SK-N-SH (cell line): ENCODE measurements at regions not wholly inside any gene's neighbourhood (a gene's known extent, or its start where the extent isn't known, plus 50 kb on each side); places are given as distances from the start of the nearest gene placed in this dataset.

Source experiments
- CTCF ChIA-PET: fragments of 300-600, 350-600 bp; formaldehyde crosslinking; extraction: SDS; loops from one replicate; lab custom pipeline; 2021; lab: Yijun Ruan, JAX
- POLR2A ChIA-PET: fragments of 350-600 bp; sonication (Branson Sonifier 250); formaldehyde crosslinking; extraction: SDS; loops from one replicate; lab custom pipeline; 2020; ENCODE audit warnings: antibody characterized with exemption, inconsistent platforms; lab: Yijun Ruan, JAX
- DNase-seq: peaks from one replicate; pipeline ENCODE4 v3.0.0; 2012
- H2AFZ ChIP-seq: fragments of 200-600 bp; sonication (generic); 2 replicates; pipeline ENCODE4 v1.8.1; 2016; ENCODE audit warnings: antibody characterized with exemption, mild to moderate bottlenecking, low read depth
- H3F3A ChIP-seq: fragments of 200-600 bp; sonication (generic); replicated peaks from 2 replicates; pipeline ENCODE3; 2016; ENCODE audit warnings: antibody characterized with exemption, mild to moderate bottlenecking; ENCODE audit not compliant: insufficient read depth
- H3K27ac ChIP-seq, 2 experiments: fragments of 200-500 bp in 1 of 2; fragments of 200-600 bp in 1 of 2; sonication (Bioruptor generic) in 1 of 2; sonication (generic), shearing (Covaris generic) in 1 of 2; 2 replicates each; pipeline versions ENCODE4 v1.5.1 to v1.6.1; 2014 to 2016; ENCODE audit warnings: low read depth in 2 of 2, inconsistent platforms in 1 of 2, low read length in 1 of 2, mild to moderate bottlenecking in 1 of 2, mixed read lengths in 1 of 2
- H3K27me3 ChIP-seq: fragments of 200-600 bp; sonication (generic), shearing (Covaris generic); 2 replicates; pipeline ENCODE4 v1.6.1; 2016; ENCODE audit warnings: mixed run types; ENCODE audit not compliant: insufficient read depth
- H3K36me3 ChIP-seq, 2 experiments: fragments of 200-500 bp in 1 of 2; fragments of 200-600 bp in 1 of 2; sonication (Bioruptor generic) in 1 of 2; sonication (generic) in 1 of 2; replicated peaks in 1 of 2; 2 replicates each; pipeline versions ENCODE3 to v1.5.1; 2014 to 2016; ENCODE audit warnings: low read length in 1 of 2, mild to moderate bottlenecking in 1 of 2; ENCODE audit not compliant: insufficient read depth in 2 of 2, control insufficient read depth in 1 of 2
- H3K4me1 ChIP-seq, 2 experiments: fragments of 200-500 bp in 1 of 2; fragments of 200-600 bp in 1 of 2; sonication (Bioruptor generic) in 1 of 2; sonication (generic), shearing (Covaris generic) in 1 of 2; 2 replicates each; pipeline versions ENCODE4 v1.5.1 to v1.6.1; 2014 to 2016; ENCODE audit warnings: low read depth in 1 of 2, low read length in 1 of 2, mixed run types in 1 of 2; ENCODE audit not compliant: insufficient read depth in 2 of 2, control insufficient read depth in 1 of 2
- H3K4me2 ChIP-seq: fragments of 200-600 bp; sonication (generic), shearing (Covaris generic); 2 replicates; pipeline ENCODE4 v1.6.1; 2017; ENCODE audit warnings: mixed run types
- H3K4me3 ChIP-seq, 2 experiments: fragments of 200-500 bp in 1 of 2; fragments of 200-600 bp in 1 of 2; sonication (Bioruptor generic) in 1 of 2; sonication (generic), shearing (Covaris generic) in 1 of 2; 2 replicates each; pipeline versions ENCODE4 v1.5.1 to v1.8.1; 2014 to 2016; ENCODE audit warnings: low read depth in 2 of 2, inconsistent platforms in 1 of 2, low read length in 1 of 2, mild to moderate bottlenecking in 1 of 2, mixed read lengths in 1 of 2, moderate library complexity in 1 of 2
- H3K79me2 ChIP-seq: fragments of 200-600 bp; sonication (generic); 2 replicates; pipeline ENCODE4 v1.8.1; 2017; ENCODE audit warnings: mild to moderate bottlenecking; ENCODE audit not compliant: insufficient read depth
- H3K9ac ChIP-seq: fragments of 200-600 bp; sonication (generic); 2 replicates; pipeline ENCODE4 v1.6.1; 2017; ENCODE audit warnings: mixed run types
- H3K9me2 ChIP-seq: fragments of 200-600 bp; sonication (generic); 2 replicates; pipeline ENCODE4 v1.6.1; 2017; ENCODE audit warnings: mixed run types
- H3K9me3 ChIP-seq: fragments of 200-600 bp; sonication (generic); 2 replicates; pipeline ENCODE4 v1.6.1; 2017; ENCODE audit warnings: mixed run types, mild to moderate bottlenecking, moderate library complexity
- H4K20me1 ChIP-seq: fragments of 200-600 bp; sonication (generic); 2 replicates; pipeline ENCODE4 v1.6.1; 2017; ENCODE audit warnings: mild to moderate bottlenecking, mixed run types; ENCODE audit not compliant: insufficient read depth
- EP300 ChIP-seq, 2 experiments: IDR thresholded peaks; 2 replicates each; pipeline versions ENCODE4 v1.4.0 to v1.6.1; 2012; ENCODE audit warnings: borderline replicate concordance in 1 of 2, low read depth in 1 of 2, low read length in 1 of 2
- FOSL2 ChIP-seq: IDR thresholded peaks from 2 replicates; pipeline ENCODE4 v1.4.0; 2012; ENCODE audit warnings: low read depth, mild to moderate bottlenecking, moderate library complexity, borderline replicate concordance
- FOXJ3 ChIP-seq: sonication (generic); formaldehyde crosslinking; IDR thresholded peaks from 2 replicates; pipeline ENCODE4 v1.5.1; 2020; ENCODE audit warnings: mild to moderate bottlenecking, missing genetic modification reagents
- GABPA ChIP-seq: IDR thresholded peaks from 2 replicates; pipeline ENCODE4 v1.4.0; 2012; ENCODE audit warnings: low read depth, mild to moderate bottlenecking
- JUND ChIP-seq: IDR thresholded peaks from 2 replicates; pipeline ENCODE4 v1.4.0; 2012
- MEF2A ChIP-seq: IDR thresholded peaks from 2 replicates; pipeline ENCODE4 v1.4.0; 2012; ENCODE audit warnings: low read depth, borderline replicate concordance
- MXI1 ChIP-seq: IDR thresholded peaks from 2 replicates; pipeline ENCODE4 v1.6.1; 2012; ENCODE audit warnings: mild to moderate bottlenecking, low read depth, low read length, improper control_type of control experiment
- NFIC ChIP-seq: IDR thresholded peaks from 2 replicates; pipeline ENCODE4 v1.4.0; 2012; ENCODE audit warnings: borderline replicate concordance
- RAD21 ChIP-seq: IDR thresholded peaks from 2 replicates; pipeline ENCODE4 v1.6.1; 2012; ENCODE audit warnings: mild to moderate bottlenecking, low read length
- RCOR1 ChIP-seq: fragments of 150-350 bp; IDR thresholded peaks from 2 replicates; pipeline ENCODE4 v1.6.1; 2017; ENCODE audit warnings: antibody characterized with exemption, low read length
- RXRA ChIP-seq: IDR thresholded peaks from 2 replicates; pipeline ENCODE4 v1.4.0; 2012; ENCODE audit warnings: low read depth, mild to moderate bottlenecking, borderline replicate concordance
- TAF1 ChIP-seq: IDR thresholded peaks from 2 replicates; pipeline ENCODE4 v1.6.1; 2012; ENCODE audit warnings: low read depth, mild to moderate bottlenecking, low read length, moderate library complexity, borderline replicate concordance
- TCF12 ChIP-seq: IDR thresholded peaks from 2 replicates; pipeline ENCODE4 v1.4.0; 2012
- WGBS: methylation state at CpG from one replicate; pipeline ENCODE4 v1.1.6; 2017; ENCODE audit warnings: low lambda C conversion rate; 5-methylcytosine and 5-hydroxymethylcytosine counted together
- TF ChIP-seq, protein P1 (sequence below): IDR thresholded peaks from 2 replicates; pipeline ENCODE4 v1.4.0; 2012; ENCODE audit warnings: low read depth, borderline replicate concordance
- TF ChIP-seq, protein P2 (sequence below): fragments of 150-350 bp; IDR thresholded peaks from 2 replicates; pipeline ENCODE4 v1.6.1; 2016; ENCODE audit warnings: mild to moderate bottlenecking, low read depth, low read length
- TF ChIP-seq, protein P3 (sequence below): IDR thresholded peaks from 2 replicates; pipeline ENCODE4 v1.4.0; 2012; ENCODE audit warnings: low read depth, borderline replicate concordance
- TF ChIP-seq, protein P4 (sequence below): IDR thresholded peaks from 2 replicates; pipeline ENCODE4; 2012
- TF ChIP-seq, protein P5 (sequence below): fragments of 150-350 bp; IDR thresholded peaks from 2 replicates; pipeline ENCODE4 v1.6.1; 2017; ENCODE audit warnings: antibody characterized with exemption, low read length, low read depth, borderline replicate concordance

DNA sequence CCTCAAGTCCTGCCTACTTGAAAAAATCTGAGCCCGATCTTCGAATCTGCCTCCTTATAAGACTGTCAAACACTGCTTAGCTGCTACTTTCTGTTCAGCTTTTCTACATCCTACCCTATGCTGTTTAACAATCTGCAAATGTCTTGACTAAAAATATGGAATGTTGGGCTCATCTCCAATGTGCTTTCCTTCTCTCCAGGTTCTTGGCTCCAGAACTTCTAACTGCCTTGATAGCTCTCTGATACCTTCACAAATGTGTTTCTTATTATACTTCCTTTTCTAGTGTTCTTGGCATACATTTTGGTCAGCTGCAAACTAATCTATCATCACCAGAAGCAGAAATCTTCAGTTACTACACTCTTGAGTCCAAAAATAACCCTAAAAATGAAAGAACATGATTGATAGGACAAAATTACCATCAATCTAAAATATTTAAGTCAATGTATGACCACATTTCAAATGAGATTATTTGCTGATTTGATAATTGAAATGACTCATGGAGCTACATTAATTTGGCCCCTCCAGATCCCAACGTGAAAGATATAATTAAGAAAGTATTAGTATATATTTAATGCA, 372.3 kb upstream of the MON1B start:
- Histone ChIP-seq H3K4me3 (no peak overlapping the region), H3K9me3 (no peaks in the 10 kb centered on the region), H3K4me2 (no peak overlapping the region), H4K20me1 (no peaks in the 10 kb centered on the region), H2AFZ (no peak overlapping the region), H3K4me1 (no peaks in the 10 kb centered on the region; a peak in 1 of 4 replicates), H3K27me3 (no peaks in the 10 kb centered on the region), H3K79me2 (no peaks in the 10 kb centered on the region), H3F3A (no peaks in the 10 kb centered on the region), H3K27ac (no peak overlapping the region), H3K9ac (no peak overlapping the region), H3K36me3 (no peaks in the 10 kb centered on the region), H3K9me2 (no peaks in the 10 kb centered on the region)
- CTCF ChIA-PET, result interaction anchor here (1.3 kb wide), 1 partner anchor 165 kb away, joined by 3 read pairs; no protein-coding TSS in a partner anchor
- TF ChIP-seq, protein P1, sequence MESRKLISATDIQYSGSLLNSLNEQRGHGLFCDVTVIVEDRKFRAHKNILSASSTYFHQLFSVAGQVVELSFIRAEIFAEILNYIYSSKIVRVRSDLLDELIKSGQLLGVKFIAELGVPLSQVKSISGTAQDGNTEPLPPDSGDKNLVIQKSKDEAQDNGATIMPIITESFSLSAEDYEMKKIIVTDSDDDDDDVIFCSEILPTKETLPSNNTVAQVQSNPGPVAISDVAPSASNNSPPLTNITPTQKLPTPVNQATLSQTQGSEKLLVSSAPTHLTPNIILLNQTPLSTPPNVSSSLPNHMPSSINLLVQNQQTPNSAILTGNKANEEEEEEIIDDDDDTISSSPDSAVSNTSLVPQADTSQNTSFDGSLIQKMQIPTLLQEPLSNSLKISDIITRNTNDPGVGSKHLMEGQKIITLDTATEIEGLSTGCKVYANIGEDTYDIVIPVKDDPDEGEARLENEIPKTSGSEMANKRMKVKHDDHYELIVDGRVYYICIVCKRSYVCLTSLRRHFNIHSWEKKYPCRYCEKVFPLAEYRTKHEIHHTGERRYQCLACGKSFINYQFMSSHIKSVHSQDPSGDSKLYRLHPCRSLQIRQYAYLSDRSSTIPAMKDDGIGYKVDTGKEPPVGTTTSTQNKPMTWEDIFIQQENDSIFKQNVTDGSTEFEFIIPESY, result no peak
- TF ChIP-seq NFIC (no peak), RXRA (no peak), TAF1 (no peak), FOSL2 (no peak), RCOR1 (no peak)
- TF ChIP-seq, protein P2, sequence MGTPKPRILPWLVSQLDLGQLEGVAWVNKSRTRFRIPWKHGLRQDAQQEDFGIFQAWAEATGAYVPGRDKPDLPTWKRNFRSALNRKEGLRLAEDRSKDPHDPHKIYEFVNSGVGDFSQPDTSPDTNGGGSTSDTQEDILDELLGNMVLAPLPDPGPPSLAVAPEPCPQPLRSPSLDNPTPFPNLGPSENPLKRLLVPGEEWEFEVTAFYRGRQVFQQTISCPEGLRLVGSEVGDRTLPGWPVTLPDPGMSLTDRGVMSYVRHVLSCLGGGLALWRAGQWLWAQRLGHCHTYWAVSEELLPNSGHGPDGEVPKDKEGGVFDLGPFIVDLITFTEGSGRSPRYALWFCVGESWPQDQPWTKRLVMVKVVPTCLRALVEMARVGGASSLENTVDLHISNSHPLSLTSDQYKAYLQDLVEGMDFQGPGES, result no peak
- 18% methylated on average over 3 of the region's 3 CpGs for WGBS
- POLR2A ChIA-PET, result no interaction called here
- no peak for DNase-seq

DNA sequence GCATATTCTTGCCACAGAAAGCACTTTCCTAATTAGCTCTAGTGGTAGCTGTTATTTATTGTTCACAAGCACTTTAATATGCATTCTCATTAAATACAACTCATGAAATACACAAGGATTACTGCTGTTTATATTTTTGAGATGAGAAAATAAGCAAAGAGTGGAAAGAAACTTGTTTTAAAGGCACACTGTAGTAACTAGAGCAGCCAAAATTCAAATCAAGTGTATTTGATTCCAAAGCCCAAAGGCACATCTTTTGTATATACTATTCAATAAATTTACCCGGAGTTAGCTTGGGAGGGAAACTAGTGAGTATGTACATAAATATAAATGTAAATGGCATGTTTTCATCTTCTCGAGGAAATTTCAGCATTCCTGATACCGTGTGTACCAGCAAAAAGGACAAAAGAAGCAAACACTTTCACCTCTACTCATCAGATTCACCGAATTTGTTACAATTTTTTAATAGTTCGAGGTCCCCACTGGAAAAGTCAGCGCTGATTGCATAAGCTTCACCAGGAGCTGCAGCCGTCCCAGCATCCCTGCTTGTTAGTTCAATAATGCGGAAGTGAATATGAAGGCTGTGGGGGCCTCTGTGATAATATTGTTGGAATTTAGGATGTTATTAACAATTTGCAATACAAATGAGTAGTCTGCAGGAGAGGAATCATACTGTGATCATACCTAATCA, 371.6 kb upstream of the MON1B start:
- DNase-seq, result no peak
- ChIA-PET POLR2A (no interaction called here), CTCF (interaction anchor here (1.3 kb wide), 1 partner anchor 165 kb away, joined by 3 read pairs; no protein-coding TSS in a partner anchor)
- no peak for TF ChIP-seq EP300 (IDR thresholded peaks at IDR 0.05; ENCODE audit: borderline replicate concordance in 1 of 2, low read depth in 1 of 2, low read length in 1 of 2)
- no peak for TF ChIP-seq TCF12
- no peak for TF ChIP-seq TAF1
- TF ChIP-seq FOXJ3, result no peak
- TF ChIP-seq, protein P3, sequence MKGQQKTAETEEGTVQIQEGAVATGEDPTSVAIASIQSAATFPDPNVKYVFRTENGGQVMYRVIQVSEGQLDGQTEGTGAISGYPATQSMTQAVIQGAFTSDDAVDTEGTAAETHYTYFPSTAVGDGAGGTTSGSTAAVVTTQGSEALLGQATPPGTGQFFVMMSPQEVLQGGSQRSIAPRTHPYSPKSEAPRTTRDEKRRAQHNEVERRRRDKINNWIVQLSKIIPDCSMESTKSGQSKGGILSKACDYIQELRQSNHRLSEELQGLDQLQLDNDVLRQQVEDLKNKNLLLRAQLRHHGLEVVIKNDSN, result no peak
- TF ChIP-seq, protein P4, sequence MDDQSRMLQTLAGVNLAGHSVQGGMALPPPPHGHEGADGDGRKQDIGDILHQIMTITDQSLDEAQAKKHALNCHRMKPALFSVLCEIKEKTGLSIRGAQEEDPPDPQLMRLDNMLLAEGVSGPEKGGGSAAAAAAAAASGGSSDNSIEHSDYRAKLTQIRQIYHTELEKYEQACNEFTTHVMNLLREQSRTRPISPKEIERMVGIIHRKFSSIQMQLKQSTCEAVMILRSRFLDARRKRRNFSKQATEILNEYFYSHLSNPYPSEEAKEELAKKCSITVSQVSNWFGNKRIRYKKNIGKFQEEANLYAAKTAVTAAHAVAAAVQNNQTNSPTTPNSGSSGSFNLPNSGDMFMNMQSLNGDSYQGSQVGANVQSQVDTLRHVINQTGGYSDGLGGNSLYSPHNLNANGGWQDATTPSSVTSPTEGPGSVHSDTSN, result no peak
- no peak for TF ChIP-seq MXI1
- TF ChIP-seq RAD21, result no peak
- TF ChIP-seq GABPA, result no peak
- TF ChIP-seq, protein P1, result no peak
- no peak for TF ChIP-seq MEF2A
- no peak for TF ChIP-seq JUND
- TF ChIP-seq, protein P5, sequence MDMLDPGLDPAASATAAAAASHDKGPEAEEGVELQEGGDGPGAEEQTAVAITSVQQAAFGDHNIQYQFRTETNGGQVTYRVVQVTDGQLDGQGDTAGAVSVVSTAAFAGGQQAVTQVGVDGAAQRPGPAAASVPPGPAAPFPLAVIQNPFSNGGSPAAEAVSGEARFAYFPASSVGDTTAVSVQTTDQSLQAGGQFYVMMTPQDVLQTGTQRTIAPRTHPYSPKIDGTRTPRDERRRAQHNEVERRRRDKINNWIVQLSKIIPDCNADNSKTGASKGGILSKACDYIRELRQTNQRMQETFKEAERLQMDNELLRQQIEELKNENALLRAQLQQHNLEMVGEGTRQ, result no peak

More for the DNA sequence above, 371.6 kb upstream of the MON1B start:
- Histone ChIP-seq H3K9me3 (no peaks in the 10 kb centered on the region), H3K9me2 (no peaks in the 10 kb centered on the region), H4K20me1 (no peaks in the 10 kb centered on the region), H3K4me1 (no peaks in the 10 kb centered on the region; a peak in 1 of 4 replicates), H3K79me2 (no peaks in the 10 kb centered on the region), H3K4me3 (no peak overlapping the region), H3K9ac (no peak overlapping the region), H3K4me2 (no peak overlapping the region), H3K27ac (no peak overlapping the region), H3F3A (no peaks in the 10 kb centered on the region), H2AFZ (no peak overlapping the region), H3K36me3 (no peaks in the 10 kb centered on the region), H3K27me3 (no peaks in the 10 kb centered on the region)
- WGBS, result 42% methylated on average over 8 of the region's 8 CpGs
